Ascending aorta (tissue), 2 donors: ENCODE measurements at regions not wholly inside any gene's neighbourhood (a gene's known extent, or its start where the extent isn't known, plus 50 kb on each side); places are given as distances from the start of the nearest gene placed in this dataset.

Experiments
- DNase-seq, 2 donors: peaks; one replicate each; pipeline ENCODE4 v3.0.0-alpha.2; 2019; ENCODE audit warnings: low spot score in 2 of 2
- H3K27ac ChIP-seq, 2 donors: fragments of 200-600 bp; sonication (generic); one replicate each; pipeline ENCODE4 v1.5.1; 2016 to 2017; ENCODE audit warnings: mild to moderate bottlenecking in 1 of 2
- H3K27me3 ChIP-seq: fragments of 200-600 bp; sonication (generic); one replicate; pipeline ENCODE4 v1.5.1; 2017
- H3K36me3 ChIP-seq, 2 donors: fragments of 200-600 bp; sonication (generic); one replicate each; pipeline ENCODE4 v1.5.1; 2016
- H3K4me1 ChIP-seq, 2 donors: fragments of 200-600 bp; sonication (generic); one replicate each; pipeline ENCODE4 v1.5.1; 2016 to 2017; ENCODE audit warnings: mild to moderate bottlenecking in 1 of 2
- H3K4me3 ChIP-seq, 2 donors: fragments of 200-600 bp; sonication (generic); one replicate each; pipeline ENCODE4 v1.5.1; 2016 to 2017; ENCODE audit warnings: mild to moderate bottlenecking in 1 of 2
- H3K9me3 ChIP-seq, 2 donors: fragments of 200-600 bp; sonication (generic); one replicate each; pipeline ENCODE4 v1.5.1; 2016
- intact Hi-C: fragments of 100-400 bp; cut with DNase I; formaldehyde crosslinking; loops from one replicate; pipeline ENCODE4 v1.15.1; 2023
- TF ChIP-seq, protein P1 (sequence below), 3 experiments: fragments of 200-600 bp in 2 of 3; fragments of 450-650 bp in 1 of 3; sonication (generic) in 2 of 3; IDR thresholded peaks; one replicate each; pipeline ENCODE4 v1.5.1; 2016 to 2019; ENCODE audit warnings: antibody characterized with exemption in 3 of 3, mild to moderate bottlenecking in 1 of 3, moderate library complexity in 1 of 3

DNA sequence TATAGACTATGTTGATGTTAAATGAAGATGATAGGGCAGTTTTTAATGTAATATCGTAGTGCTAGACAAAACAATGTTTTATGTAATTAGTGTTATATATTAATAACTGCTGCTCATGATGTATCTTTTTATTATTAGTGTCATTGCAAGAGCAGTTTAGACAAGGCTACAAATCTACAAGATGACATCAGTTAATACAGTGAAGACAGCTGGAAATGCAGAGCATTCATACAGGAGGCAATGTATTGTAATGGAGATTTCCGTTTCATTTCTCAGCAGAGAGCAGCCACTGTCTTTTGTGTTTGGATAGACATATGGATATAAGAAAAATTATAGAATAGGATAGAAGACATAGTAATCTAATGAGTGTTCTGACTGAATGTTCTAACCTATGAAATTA lies 178.0 kb downstream of the FOXG1 start:
- no peaks in the 10 kb centered on the region for H3K36me3 ChIP-seq
- no peak overlapping the region for H3K27ac ChIP-seq
- intact Hi-C loops: no loop called here
- H3K27me3 ChIP-seq: no peaks in the 10 kb centered on the region
- H3K4me1 ChIP-seq: no peaks in the 10 kb centered on the region
- no peaks in the 10 kb centered on the region for H3K9me3 ChIP-seq
- DNase-seq: no peak
- TF ChIP-seq, protein P1, sequence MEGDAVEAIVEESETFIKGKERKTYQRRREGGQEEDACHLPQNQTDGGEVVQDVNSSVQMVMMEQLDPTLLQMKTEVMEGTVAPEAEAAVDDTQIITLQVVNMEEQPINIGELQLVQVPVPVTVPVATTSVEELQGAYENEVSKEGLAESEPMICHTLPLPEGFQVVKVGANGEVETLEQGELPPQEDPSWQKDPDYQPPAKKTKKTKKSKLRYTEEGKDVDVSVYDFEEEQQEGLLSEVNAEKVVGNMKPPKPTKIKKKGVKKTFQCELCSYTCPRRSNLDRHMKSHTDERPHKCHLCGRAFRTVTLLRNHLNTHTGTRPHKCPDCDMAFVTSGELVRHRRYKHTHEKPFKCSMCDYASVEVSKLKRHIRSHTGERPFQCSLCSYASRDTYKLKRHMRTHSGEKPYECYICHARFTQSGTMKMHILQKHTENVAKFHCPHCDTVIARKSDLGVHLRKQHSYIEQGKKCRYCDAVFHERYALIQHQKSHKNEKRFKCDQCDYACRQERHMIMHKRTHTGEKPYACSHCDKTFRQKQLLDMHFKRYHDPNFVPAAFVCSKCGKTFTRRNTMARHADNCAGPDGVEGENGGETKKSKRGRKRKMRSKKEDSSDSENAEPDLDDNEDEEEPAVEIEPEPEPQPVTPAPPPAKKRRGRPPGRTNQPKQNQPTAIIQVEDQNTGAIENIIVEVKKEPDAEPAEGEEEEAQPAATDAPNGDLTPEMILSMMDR (IDR thresholded peaks at IDR 0.05): no peak
- no peak overlapping the region for H3K4me3 ChIP-seq

DNA sequence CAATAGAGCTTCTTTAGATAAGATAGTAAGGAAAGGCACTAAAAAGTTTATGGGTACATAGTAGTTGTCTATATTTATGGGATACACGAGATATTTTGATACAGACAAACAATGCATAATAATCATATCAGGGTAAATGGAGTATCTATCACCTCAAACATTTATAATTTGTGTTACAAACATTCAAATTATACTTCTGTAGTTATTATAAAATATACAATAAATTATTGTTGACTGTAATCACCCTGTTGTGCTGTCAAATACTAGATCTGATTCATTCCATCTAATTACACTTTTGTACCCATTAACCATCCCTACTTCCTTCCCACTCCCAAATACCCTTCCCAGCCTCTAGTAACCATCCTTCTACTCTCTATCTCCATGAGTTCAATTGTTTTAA lies 179.7 kb downstream of the FOXG1 start:
- Histone ChIP-seq H3K27me3 (no peaks in the 10 kb centered on the region), H3K9me3 (no peaks in the 10 kb centered on the region), H3K4me3 (no peak overlapping the region), H3K27ac (no peak overlapping the region), H3K4me1 (no peaks in the 10 kb centered on the region), H3K36me3 (no peaks in the 10 kb centered on the region)
- intact Hi-C loops: no loop called here
- DNase-seq: no peak
- TF ChIP-seq, protein P1 (IDR thresholded peaks at IDR 0.05): no peak

GRCh38 chr14:28949503-28949902 lies 182.9 kb downstream of the FOXG1 start:
- Histone ChIP-seq H3K27ac (no peak overlapping the region), H3K36me3 (no peaks in the 10 kb centered on the region), H3K4me1 (no peaks in the 10 kb centered on the region), H3K4me3 (no peak overlapping the region), H3K27me3 (no peaks in the 10 kb centered on the region), H3K9me3 (no peaks in the 10 kb centered on the region)
- TF ChIP-seq, protein P1 (IDR thresholded peaks at IDR 0.05): no peak
- intact Hi-C loops: no loop called here
- DNase-seq: no peak

- H3K9me3 ChIP-seq: no peaks in the 10 kb centered on the region
- H3K4me3 ChIP-seq: no peak overlapping the region
- no peak overlapping the region for H3K27ac ChIP-seq
- no peaks in the 10 kb centered on the region for H3K4me1 ChIP-seq
- DNase-seq: no peak
- no peaks in the 10 kb centered on the region for H3K27me3 ChIP-seq
- TF ChIP-seq, protein P1 (IDR thresholded peaks at IDR 0.05): no peak
- no peaks in the 10 kb centered on the region for H3K36me3 ChIP-seq
- intact Hi-C loops: no loop called here
Observed at GRCh38 chr14:28952161-28952560, 185.6 kb downstream of the FOXG1 start.

DNA sequence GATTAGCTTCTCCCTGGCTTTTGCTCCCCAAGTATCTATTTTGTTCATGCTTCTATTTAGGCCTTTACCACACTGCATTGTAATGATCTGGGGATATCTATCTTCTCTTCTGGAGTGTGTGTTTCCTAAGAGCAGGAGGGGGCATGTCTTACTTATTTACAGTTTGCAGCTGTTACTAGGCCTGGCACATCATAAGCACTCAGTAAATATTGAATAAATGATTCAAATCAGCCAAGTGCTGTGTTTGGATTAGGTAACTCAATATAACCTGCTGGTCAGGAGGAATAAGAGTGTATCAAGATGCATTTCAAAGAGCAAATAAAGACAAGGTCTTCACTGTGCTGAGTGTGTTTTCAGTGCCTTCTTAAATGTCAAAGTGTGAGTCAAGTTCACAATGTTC lies 186.1 kb downstream of the FOXG1 start:
- Histone ChIP-seq H3K27me3 (no peaks in the 10 kb centered on the region), H3K9me3 (no peaks in the 10 kb centered on the region), H3K36me3 (no peaks in the 10 kb centered on the region), H3K4me3 (no peak overlapping the region), H3K4me1 (no peaks in the 10 kb centered on the region), H3K27ac (no peak overlapping the region)
- DNase-seq: no peak
- intact Hi-C loops: no loop called here
- TF ChIP-seq, protein P1 (IDR thresholded peaks at IDR 0.05): no peak

DNA sequence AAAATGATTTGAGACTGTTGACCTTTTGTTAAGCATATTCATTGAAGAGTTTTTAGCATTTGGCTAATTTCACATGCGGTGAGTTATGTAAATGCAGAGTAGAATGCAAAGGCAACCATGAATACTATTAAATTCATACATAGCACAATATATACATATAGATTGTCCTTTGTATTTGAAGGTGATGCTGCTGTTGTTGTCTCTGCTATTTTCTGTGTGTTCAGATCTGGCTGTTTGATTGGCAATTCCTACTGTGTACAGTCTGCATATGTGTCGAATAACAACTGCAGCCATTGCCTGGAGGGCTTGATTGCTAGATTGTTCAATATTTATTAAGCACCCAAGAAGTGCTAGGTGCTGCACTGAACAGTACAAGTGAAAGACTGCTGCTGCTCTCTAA lies 187.4 kb downstream of the FOXG1 start:
- Histone ChIP-seq H3K9me3 (no peaks in the 10 kb centered on the region), H3K27ac (no peak overlapping the region), H3K4me1 (no peaks in the 10 kb centered on the region), H3K27me3 (no peaks in the 10 kb centered on the region), H3K4me3 (no peak overlapping the region), H3K36me3 (no peaks in the 10 kb centered on the region)
- DNase-seq: no peak
- intact Hi-C loops: no loop called here
- TF ChIP-seq, protein P1 (IDR thresholded peaks at IDR 0.05): no peak
